T-cell (primary cell): ENCODE measurements at regions not wholly inside any gene's neighbourhood (a gene's known extent, or its start where the extent isn't known, plus 50 kb on each side); places are given as distances from the start of the nearest gene placed in this dataset.

Experiments
- ATAC-seq, 4 experiments: fragments of 200-7000 bp in 3 of 4; fragments of 150-1000 bp in 1 of 4; cut with Tn5 transposase; replicated peaks in 1 of 4; 1 replicate in 3 of 4; 2 replicates in 1 of 4; pipeline ENCODE4 v1.10.0; 2021; ENCODE audit warnings: moderate library complexity in 3 of 4, mild to moderate bottlenecking in 2 of 4, moderate number of reproducible peaks in 1 of 4
- CTCF ChIA-PET, 2 donors: fragments of 300-600 bp; sonication (Branson Sonifier 250); formaldehyde crosslinking; loops; one replicate each; lab custom pipeline; 2022; ENCODE audit warnings: antibody characterized with exemption in 2 of 2; lab: Charles Lee
- POLR2A ChIA-PET, 2 donors: fragments of 300-600 bp; sonication (Branson Sonifier 250); formaldehyde crosslinking; loops; one replicate each; lab custom pipeline; 2022; ENCODE audit warnings: antibody characterized with exemption in 2 of 2; lab: Charles Lee
- DNase-seq, 35 experiments: peaks; one replicate each; pipeline versions ENCODE4 v3.0.0 to v3.0.0-alpha.2; 2013 to 2023
- H3K27ac ChIP-seq: one replicate; pipeline ENCODE4 v1.5.1; 2013; ENCODE audit warnings: low read length
- H3K27me3 ChIP-seq, 2 experiments: replicated peaks in 1 of 2; 1 replicate in 1 of 2; 2 replicates in 1 of 2; pipeline versions ENCODE4 v1.6.1 to v1.7.0; 2013; ENCODE audit warnings: low read length in 1 of 2, mixed read lengths in 1 of 2; ENCODE audit not compliant: control insufficient read depth in 2 of 2, insufficient read depth in 2 of 2; ENCODE audit errors: extremely low read depth in 1 of 2
- H3K36me3 ChIP-seq, 2 donors: 1 replicate in 1 of 2; 2 replicates in 1 of 2; pipeline versions ENCODE4 v1.6.1 to v1.7.0; 2013; ENCODE audit warnings: low read length in 1 of 2; ENCODE audit not compliant: control insufficient read depth in 2 of 2, insufficient read depth in 1 of 2; ENCODE audit errors: extremely low read depth in 1 of 2
- H3K4me1 ChIP-seq, 2 experiments: 1 replicate in 1 of 2; 2 replicates in 1 of 2; pipeline versions ENCODE4 v1.6.1 to v1.7.0; 2013; ENCODE audit warnings: low read length in 2 of 2, mixed read lengths in 1 of 2; ENCODE audit not compliant: insufficient read depth in 2 of 2, control insufficient read depth in 1 of 2; ENCODE audit errors: extremely low read depth in 1 of 2
- H3K4me3 ChIP-seq, 2 donors: 1 replicate in 1 of 2; 2 replicates in 1 of 2; pipeline versions ENCODE4 v1.5.1 to v1.7.0; 2013; ENCODE audit warnings: mild to moderate bottlenecking in 2 of 2, low read length in 1 of 2, moderate library complexity in 1 of 2; ENCODE audit not compliant: control insufficient read depth in 1 of 2; ENCODE audit errors: extremely low read depth in 1 of 2
- H3K9me3 ChIP-seq: 2 replicates; pipeline ENCODE4 v1.7.0; 2013
- H3K27ac Mint-ChIP-seq, 2 donors: one replicate each; pipeline ENCODE4 v1.8.0; 2020 to 2021; ENCODE audit warnings: mild to moderate bottlenecking in 2 of 2, mixed read lengths in 2 of 2
- H3K27me3 Mint-ChIP-seq, 2 donors: one replicate each; pipeline ENCODE4 v1.8.0; 2021 to 2022; ENCODE audit warnings: mixed read lengths in 2 of 2
- H3K36me3 Mint-ChIP-seq: one replicate; pipeline ENCODE4 v1.8.0; 2021; ENCODE audit warnings: mixed read lengths
- H3K4me1 Mint-ChIP-seq, 3 donors: one replicate each; pipeline ENCODE4 v1.8.0; 2020 to 2022; ENCODE audit warnings: mixed read lengths in 3 of 3, mild to moderate bottlenecking in 1 of 3
- H3K4me3 Mint-ChIP-seq, 3 donors: one replicate each; pipeline ENCODE4 v1.8.0; 2020 to 2022; ENCODE audit warnings: mild to moderate bottlenecking in 3 of 3, mixed read lengths in 3 of 3, moderate library complexity in 3 of 3
- H3K9me3 Mint-ChIP-seq, 3 donors: one replicate each; pipeline ENCODE4 v1.8.0; 2020 to 2022; ENCODE audit warnings: mixed read lengths in 3 of 3
- WGBS: methylation state at CpG from one replicate; pipeline ENCODE4 v1.1.5; 2013; ENCODE audit warnings: missing lambda C conversion rate; ENCODE audit not compliant: insufficient coverage; 5-methylcytosine and 5-hydroxymethylcytosine counted together

- CTCF ChIA-PET = no interaction called here
- no peak for ATAC-seq
- Mint-ChIP-seq H3K27ac (no peak overlapping the region), H3K4me1 (no peaks in the 10 kb centered on the region), H3K36me3 (no peaks in the 10 kb centered on the region), H3K4me3 (no peak overlapping the region), H3K27me3 (no peaks in the 10 kb centered on the region), H3K9me3 (peaks cover 3 to 21% (median 9%) of the 10 kb centered on the region in 3 donors)
- Histone ChIP-seq H3K4me3 (no peak overlapping the region), H3K27ac (no peak overlapping the region), H3K4me1 (no peaks in the 10 kb centered on the region), H3K27me3 (no peaks in the 10 kb centered on the region), H3K9me3 (no peaks in the 10 kb centered on the region), H3K36me3 (no peaks in the 10 kb centered on the region)
- POLR2A ChIA-PET = no interaction called here
- DNase-seq = no peak
- no CpG with 5 or more reads among the region's 4 CpGs for WGBS
Measured at GRCh38 chr13:89567025-89567424, 1780.5 kb upstream of the MIR17HG start.

DNA sequence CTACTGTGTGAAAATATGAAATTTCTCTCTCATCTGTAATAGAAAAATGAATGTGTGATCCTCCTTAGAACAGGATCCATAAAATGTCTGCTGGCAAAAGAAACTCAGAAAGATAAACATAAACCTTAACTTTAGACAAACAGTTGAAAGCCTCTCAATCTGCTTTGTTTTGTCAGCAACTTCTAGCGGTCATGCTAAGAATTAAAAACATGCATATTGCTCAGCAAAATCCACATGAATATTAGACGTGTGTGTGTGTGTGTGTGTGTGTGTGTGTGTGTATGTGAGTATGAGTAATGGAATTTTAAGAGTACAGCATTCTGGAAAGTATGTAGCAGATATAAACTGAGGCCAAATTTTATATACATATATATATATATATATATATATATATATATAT, 1779.2 kb upstream of the MIR17HG start:
- POLR2A ChIA-PET = no interaction called here

GRCh38 chr13:89568746-89569145, 1778.7 kb upstream of the MIR17HG start:
- no peaks in the 10 kb centered on the region for H3K36me3 Mint-ChIP-seq
- H3K27ac Mint-ChIP-seq = no peak overlapping the region
- ChIA-PET POLR2A (no interaction called here), CTCF (no interaction called here)
- H3K4me1 Mint-ChIP-seq = no peaks in the 10 kb centered on the region
- H3K27ac ChIP-seq = no peak overlapping the region
- H3K9me3 Mint-ChIP-seq = peaks cover 8 to 26% (median 9%) of the 10 kb centered on the region in 3 donors
- ATAC-seq = no peak
- H3K4me3 ChIP-seq = no peak overlapping the region
- no peak for DNase-seq
- H3K4me1 ChIP-seq = no peaks in the 10 kb centered on the region
- WGBS = no CpG with 5 or more reads among the region's 2 CpGs
- no peaks in the 10 kb centered on the region for H3K36me3 ChIP-seq
- no peaks in the 10 kb centered on the region for H3K9me3 ChIP-seq
- H3K4me3 Mint-ChIP-seq = no peak overlapping the region
- H3K27me3 ChIP-seq = no peaks in the 10 kb centered on the region
- no peaks in the 10 kb centered on the region for H3K27me3 Mint-ChIP-seq

More for the DNA sequence above, 1779.2 kb upstream of the MIR17HG start:
- H3K27ac Mint-ChIP-seq = no peak overlapping the region
- H3K4me3 ChIP-seq = no peak overlapping the region
- CTCF ChIA-PET = no interaction called here
- H3K27me3 Mint-ChIP-seq = no peaks in the 10 kb centered on the region
- no peaks in the 10 kb centered on the region for H3K36me3 Mint-ChIP-seq
- H3K9me3 Mint-ChIP-seq = peaks cover 8 to 29% (median 9%) of the 10 kb centered on the region in 3 donors
- no peaks in the 10 kb centered on the region for H3K9me3 ChIP-seq
- DNase-seq (no peak), ATAC-seq (no peak)
- no peaks in the 10 kb centered on the region for H3K27me3 ChIP-seq
- no peaks in the 10 kb centered on the region for H3K4me1 ChIP-seq
- H3K4me1 Mint-ChIP-seq = no peaks in the 10 kb centered on the region
- no peak overlapping the region for H3K4me3 Mint-ChIP-seq
- H3K36me3 ChIP-seq = no peaks in the 10 kb centered on the region
- H3K27ac ChIP-seq = no peak overlapping the region
- WGBS = no CpG with 5 or more reads among the region's 2 CpGs

- H3K27ac Mint-ChIP-seq = no peak overlapping the region
- POLR2A ChIA-PET = no interaction called here
Measured at GRCh38 chr13:89571676-89572075, 1775.8 kb upstream of the MIR17HG start.

DNA sequence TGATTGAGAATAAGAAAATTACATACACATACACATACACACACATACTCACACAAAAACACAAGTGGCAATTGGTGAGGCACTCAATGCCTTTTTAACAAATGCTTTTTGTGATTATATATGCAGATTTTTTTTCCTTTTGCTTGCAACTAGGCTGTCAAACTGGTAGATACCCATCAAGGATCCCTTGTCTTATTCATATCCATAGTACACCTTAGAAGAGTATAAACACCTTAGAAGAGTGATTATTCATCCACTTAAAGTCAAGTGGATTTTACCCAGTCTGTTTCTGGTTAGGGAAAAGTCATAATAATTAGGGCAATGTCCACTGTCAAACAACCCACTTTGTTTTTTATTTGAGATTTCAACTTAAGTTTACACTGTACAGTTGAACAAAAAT, 1773.4 kb upstream of the MIR17HG start:
- no peaks in the 10 kb centered on the region for H3K9me3 ChIP-seq
- Mint-ChIP-seq H3K36me3 (no peaks in the 10 kb centered on the region), H3K4me1 (no peaks in the 10 kb centered on the region), H3K27me3 (no peaks in the 10 kb centered on the region), H3K9me3 (peaks cover 8 to 27% (median 18%) of the 10 kb centered on the region in 3 donors), H3K4me3 (no peak overlapping the region), H3K27ac (no peak overlapping the region)
- CTCF ChIA-PET = no interaction called here
- no peak overlapping the region for H3K4me3 ChIP-seq
- POLR2A ChIA-PET = no interaction called here
- no peak overlapping the region for H3K27ac ChIP-seq
- no peaks in the 10 kb centered on the region for H3K36me3 ChIP-seq
- DNase-seq = no peak
- ATAC-seq = no peak
- H3K4me1 ChIP-seq = no peaks in the 10 kb centered on the region
- H3K27me3 ChIP-seq = no peaks in the 10 kb centered on the region

More at GRCh38 chr13:89571676-89572075, 1775.8 kb upstream of the MIR17HG start:
- no peak overlapping the region for H3K27ac ChIP-seq
- Mint-ChIP-seq H3K4me3 (no peak overlapping the region), H3K9me3 (peaks cover 4 to 22% (median 8%) of the 10 kb centered on the region in 3 donors), H3K27me3 (no peaks in the 10 kb centered on the region), H3K4me1 (no peaks in the 10 kb centered on the region), H3K36me3 (no peaks in the 10 kb centered on the region)
- DNase-seq (no peak), ATAC-seq (no peak)
- H3K27me3 ChIP-seq = no peaks in the 10 kb centered on the region
- no peaks in the 10 kb centered on the region for H3K36me3 ChIP-seq
- no peaks in the 10 kb centered on the region for H3K4me1 ChIP-seq
- H3K9me3 ChIP-seq = no peaks in the 10 kb centered on the region
- H3K4me3 ChIP-seq = no peak overlapping the region
- CTCF ChIA-PET = no interaction called here

DNA sequence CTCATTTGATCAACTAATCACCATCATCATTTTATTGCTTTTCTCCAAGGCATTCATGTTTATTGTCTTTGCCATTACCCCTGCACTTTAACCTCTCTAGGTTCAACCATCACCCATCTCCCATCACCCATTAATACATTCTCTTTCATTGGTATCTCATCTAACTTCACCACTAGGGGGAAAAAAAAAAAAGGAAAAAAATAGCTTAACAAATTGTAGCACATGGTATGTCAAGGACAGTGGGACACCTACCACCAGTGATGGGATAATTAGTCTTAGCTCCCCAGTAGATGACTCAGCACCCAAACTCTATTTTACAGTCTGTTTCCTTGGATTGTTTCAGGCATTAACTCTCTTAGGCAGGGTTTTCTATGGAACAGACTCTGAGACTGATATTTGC, 1770.2 kb upstream of the MIR17HG start:
- ChIA-PET CTCF (no interaction called here), POLR2A (no interaction called here)
- Mint-ChIP-seq H3K4me1 (no peaks in the 10 kb centered on the region), H3K4me3 (no peak overlapping the region), H3K36me3 (no peaks in the 10 kb centered on the region), H3K9me3 (peaks cover 3 to 29% (median 16%) of the 10 kb centered on the region in 3 donors), H3K27me3 (no peaks in the 10 kb centered on the region), H3K27ac (no peak overlapping the region)
- H3K9me3 ChIP-seq = no peaks in the 10 kb centered on the region
- H3K27ac ChIP-seq = no peak overlapping the region
- H3K4me1 ChIP-seq = no peaks in the 10 kb centered on the region
- ATAC-seq (no peak), DNase-seq (no peak)
- no peak overlapping the region for H3K4me3 ChIP-seq
- no peaks in the 10 kb centered on the region for H3K27me3 ChIP-seq
- H3K36me3 ChIP-seq = no peaks in the 10 kb centered on the region

- no peaks in the 10 kb centered on the region for H3K9me3 ChIP-seq
- no peaks in the 10 kb centered on the region for H3K36me3 ChIP-seq
- POLR2A ChIA-PET = no interaction called here
- no peaks in the 10 kb centered on the region for H3K27me3 ChIP-seq
- H3K36me3 Mint-ChIP-seq = no peaks in the 10 kb centered on the region
- H3K27ac Mint-ChIP-seq = no peak overlapping the region
- H3K27me3 Mint-ChIP-seq = no peaks in the 10 kb centered on the region
- no peak overlapping the region for H3K4me3 Mint-ChIP-seq
- H3K27ac ChIP-seq = no peak overlapping the region
- H3K4me3 ChIP-seq = no peak overlapping the region
- H3K4me1 Mint-ChIP-seq = no peaks in the 10 kb centered on the region
- H3K4me1 ChIP-seq = no peaks in the 10 kb centered on the region
- CTCF ChIA-PET = no interaction called here
- DNase-seq (no peak), ATAC-seq (no peak)
- WGBS = no CpG with 5 or more reads among the region's 2 CpGs
- peaks cover 5 to 17% (median 12%) of the 10 kb centered on the region in 3 donors for H3K9me3 Mint-ChIP-seq
Measured at GRCh38 chr13:89584058-89584620, 1763.3 kb upstream of the MIR17HG start.
